Gastrocnemius medialis (tissue), 4 donors: ENCODE measurements at regions not wholly inside any gene's neighbourhood (a gene's known extent, or its start where the extent isn't known, plus 50 kb on each side); places are given as distances from the start of the nearest gene placed in this dataset.
"Not testable (repeated sequence)": the region's sequence is repeated elsewhere in the genome, so short reads cannot be mapped to it uniquely, and the experiment has no call there.

ENCODE experiments used
- CTCF ChIP-seq, 5 experiments: fragments of 450-650 bp in 3 of 5; fragments of 200-600 bp in 2 of 5; sonication (generic) in 2 of 5; IDR thresholded peaks in 4 of 5; conservative IDR thresholded peaks in 1 of 5; 1 replicate in 4 of 5; 2 replicates in 1 of 5; pipeline ENCODE4 v1.5.1; 2016 to 2019; ENCODE audit warnings: antibody characterized with exemption in 5 of 5, mild to moderate bottlenecking in 3 of 5, moderate library complexity in 3 of 5
- POLR2A ChIP-seq, 2 donors: fragments of 450-650 bp; IDR thresholded peaks; one replicate each; pipeline ENCODE4 v1.6.1; 2017; ENCODE audit warnings: antibody characterized with exemption in 2 of 2, mild to moderate bottlenecking in 2 of 2, moderate library complexity in 2 of 2

- not testable (repeated sequence) for TF ChIP-seq POLR2A (IDR thresholded peaks at IDR 0.05); CTCF (IDR thresholded peaks at IDR 0.05 in 4 of 5, conservative IDR thresholded peaks at IDR 0.05 in 1 of 5)
Observed at GRCh38 chr10:64204504-64204903, 683.3 kb downstream of the REEP3 start.
